Fibroblast of upper back skin (primary cell): ENCODE measurements at regions not wholly inside any gene's neighbourhood (a gene's known extent, or its start where the extent isn't known, plus 50 kb on each side); places are given as distances from the start of the nearest gene placed in this dataset.

Source experiments
- DNase-seq: peaks from one replicate; pipeline ENCODE4 v3.0.0-alpha.2; 2013

GRCh38 chr14:32006263-32007110, 70.6 kb upstream of the ARHGAP5 start:
- DNase-seq: no peak

GRCh38 chr14:32007755-32008362, 69.2 kb upstream of the ARHGAP5 start:
- no peak for DNase-seq

DNA sequence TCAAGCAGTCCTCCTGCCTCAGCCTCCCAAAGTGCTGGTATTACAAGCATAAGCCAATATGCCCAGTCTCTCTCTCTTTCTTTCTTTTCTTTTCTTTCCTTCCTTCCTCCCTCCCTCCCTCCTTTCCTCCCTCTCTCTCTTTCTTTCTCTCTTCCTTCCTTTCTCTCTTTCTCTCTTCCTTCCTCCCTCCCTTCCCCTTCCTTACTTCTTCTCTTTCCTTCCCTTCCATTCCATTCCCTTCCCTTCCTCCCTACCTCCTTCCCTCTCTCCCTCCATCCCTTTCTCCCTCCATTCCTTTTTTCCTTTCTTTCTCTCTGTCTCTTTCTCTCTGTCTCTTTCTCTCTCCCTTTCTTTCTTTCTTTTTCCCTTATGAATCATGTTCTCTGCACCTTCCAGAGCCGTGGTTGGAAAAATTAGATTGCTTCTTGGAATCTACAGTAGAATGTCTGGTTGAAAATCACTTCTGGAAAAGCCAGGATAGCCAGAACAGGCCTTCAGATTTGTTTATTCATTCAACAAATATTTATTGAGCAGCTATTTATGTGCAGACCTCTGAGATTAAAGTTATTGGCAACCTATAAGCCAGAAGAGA, 68.4 kb upstream of the ARHGAP5 start:
- no peak for DNase-seq

DNA sequence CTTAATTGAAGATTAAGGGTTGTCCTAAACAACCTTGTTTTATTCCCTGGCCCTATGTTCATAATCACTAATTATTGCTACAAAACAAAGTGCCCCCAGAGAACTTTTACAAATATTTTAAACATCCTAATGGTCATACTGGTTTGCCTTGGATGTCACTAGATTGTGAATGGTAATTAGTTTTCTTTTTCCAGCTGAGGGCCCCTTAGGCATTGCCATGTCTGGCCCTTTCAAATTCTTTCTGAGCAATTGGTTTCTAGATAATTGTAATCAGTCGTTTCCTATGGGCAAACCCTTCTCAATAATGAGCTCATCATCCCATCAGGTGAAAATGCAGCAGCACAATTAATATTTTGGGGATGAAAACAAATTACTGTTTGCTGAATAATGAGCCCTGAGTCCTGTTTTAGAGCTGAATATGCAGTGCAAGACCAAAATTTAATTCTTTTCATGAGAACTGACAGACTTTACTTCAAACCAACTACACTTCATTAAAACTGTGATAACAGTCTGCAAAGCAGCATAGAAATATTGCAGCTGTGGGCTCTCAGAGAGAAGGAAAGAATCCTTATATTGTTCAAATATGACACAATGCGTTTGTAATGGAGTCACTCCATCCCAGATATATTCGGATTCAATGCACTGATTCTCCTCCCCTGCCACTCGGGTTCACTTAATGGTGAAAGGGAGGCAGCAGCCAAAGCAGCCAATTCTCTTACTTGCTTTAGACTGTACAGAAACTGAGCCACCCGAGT, 67.7 kb upstream of the ARHGAP5 start:
- no peak for DNase-seq

GRCh38 chr14:32009976-32010581, 67.0 kb upstream of the ARHGAP5 start:
- DNase-seq: no peak

DNA sequence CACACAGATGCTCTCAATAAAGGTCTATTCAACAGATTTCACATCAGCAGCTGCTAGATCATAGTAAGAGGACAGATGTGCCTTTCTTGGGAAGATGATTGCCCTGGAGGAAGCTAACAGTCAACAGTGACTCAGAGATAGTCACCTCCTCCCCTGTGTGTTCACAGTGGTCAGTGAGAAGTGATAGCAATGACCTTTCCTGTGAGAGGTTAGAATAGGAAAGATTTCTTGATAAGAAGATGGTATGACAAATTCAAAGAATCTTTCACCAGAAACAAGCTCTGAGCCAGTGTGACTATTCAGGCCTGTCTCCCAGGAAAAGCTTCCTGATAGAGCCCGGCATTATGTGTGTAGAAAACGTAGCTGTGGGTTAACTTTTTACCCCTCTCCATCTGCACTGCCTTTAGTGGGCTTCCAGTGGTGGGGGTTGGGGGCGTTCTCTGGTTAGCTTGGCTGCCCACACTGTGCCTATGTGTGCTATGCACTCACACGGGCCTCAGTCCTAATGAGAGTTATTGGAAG, 66.4 kb upstream of the ARHGAP5 start:
- DNase-seq: peak; percentile 41

DNA sequence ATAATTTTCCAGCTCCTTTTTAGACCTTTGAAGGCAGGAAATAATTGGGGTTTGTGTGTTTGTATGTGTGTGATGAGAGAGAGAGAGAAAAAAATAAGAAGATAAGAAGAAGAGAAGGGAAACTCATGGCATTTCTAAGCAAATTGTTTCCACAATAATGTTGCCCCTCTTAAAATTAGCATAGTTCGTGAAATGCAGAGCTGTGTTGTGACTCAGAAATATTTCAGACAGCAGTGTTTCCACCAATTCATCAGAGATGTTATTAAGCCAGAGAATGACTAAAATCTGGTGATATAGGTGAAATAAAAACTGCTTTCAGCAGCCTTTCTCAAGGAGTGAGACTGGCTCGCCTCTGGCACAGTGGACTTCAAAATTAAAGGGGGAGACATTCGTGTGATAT, 65.9 kb upstream of the ARHGAP5 start:
- DNase-seq: peak; percentile 25

DNA sequence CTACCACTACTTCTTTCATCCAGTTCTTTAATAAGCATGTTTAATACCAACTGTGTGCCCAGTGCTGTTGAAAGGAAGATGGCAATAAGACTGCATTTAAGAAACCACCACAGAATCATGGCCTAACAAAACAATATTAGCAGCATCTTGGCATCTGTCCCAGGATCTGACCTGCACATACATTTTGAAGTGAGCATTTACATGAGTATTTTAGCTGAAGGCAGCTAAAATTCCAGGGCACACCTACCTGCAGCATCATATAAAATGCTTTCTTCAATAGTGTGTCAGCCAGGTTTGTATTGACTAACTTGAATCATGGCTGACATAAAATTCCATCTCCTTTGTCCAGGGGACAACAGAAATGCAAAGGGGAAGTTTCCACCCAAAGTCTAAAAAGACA, 65.0 kb upstream of the ARHGAP5 start:
- DNase-seq: no peak

DNA sequence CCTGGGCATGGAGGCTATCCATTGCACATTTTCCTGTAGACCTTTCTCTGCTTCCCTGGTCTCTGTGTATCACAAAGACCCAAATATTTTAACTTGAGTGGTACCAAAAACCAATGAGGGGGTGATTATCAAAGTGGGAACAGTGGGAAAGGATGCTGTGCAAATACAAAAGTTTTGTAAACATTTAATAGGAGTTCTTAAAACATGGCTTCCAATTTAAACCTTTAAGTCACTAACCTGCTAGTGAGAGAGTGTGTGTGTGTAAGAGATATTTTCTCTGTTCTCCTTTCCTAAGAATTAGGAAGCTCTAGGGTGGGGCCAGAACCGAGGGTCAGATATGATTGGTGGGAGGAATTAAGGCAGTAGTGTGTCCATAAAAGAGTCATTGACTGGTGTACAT, 64.5 kb upstream of the ARHGAP5 start:
- DNase-seq: no peak

DNA sequence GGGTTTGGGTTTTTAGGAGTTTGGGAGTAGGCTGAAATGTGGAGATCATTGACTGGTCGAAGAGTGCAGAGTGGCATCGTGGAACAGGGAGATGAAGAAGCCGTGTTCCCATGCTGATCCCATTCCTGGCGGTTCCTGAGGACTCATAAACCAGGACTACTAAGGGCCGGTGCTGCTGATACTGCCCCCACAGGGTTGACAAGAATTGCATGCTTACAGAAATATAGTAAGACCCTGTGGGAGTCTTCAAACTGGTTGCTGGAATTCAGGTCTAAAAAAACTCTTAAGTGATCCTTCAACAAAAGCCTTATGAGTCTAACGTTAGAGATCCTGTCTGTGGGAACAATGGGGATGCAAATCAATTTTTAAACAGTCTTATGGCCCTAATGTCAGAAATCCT, 64.0 kb upstream of the ARHGAP5 start:
- DNase-seq: no peak

- no peak for DNase-seq
These were observed 63.0 kb upstream of the ARHGAP5 start for GRCh38 chr14:32014057-32014456.

DNA sequence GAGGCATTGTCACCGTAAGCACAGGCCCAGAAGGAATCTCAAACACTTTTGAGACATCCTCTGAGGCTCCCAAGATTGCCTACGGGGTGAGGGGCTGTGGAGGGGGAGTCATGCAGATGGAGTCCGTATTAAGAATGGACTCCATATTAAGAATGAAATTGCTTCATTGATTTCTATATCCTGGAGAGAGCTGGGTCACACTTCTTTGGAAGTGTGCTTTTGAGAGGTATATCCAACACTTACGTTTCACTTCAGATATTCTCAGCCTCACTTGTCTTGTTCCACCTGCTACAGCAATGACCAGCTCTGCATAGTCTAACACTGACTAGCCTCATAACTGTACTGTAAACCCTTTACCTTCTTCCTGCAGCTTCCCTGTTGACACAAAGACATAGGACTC, 62.6 kb upstream of the ARHGAP5 start:
- DNase-seq: no peak

- no peak for DNase-seq
These were observed 61.9 kb upstream of the ARHGAP5 start for GRCh38 chr14:32015166-32015565.

DNA sequence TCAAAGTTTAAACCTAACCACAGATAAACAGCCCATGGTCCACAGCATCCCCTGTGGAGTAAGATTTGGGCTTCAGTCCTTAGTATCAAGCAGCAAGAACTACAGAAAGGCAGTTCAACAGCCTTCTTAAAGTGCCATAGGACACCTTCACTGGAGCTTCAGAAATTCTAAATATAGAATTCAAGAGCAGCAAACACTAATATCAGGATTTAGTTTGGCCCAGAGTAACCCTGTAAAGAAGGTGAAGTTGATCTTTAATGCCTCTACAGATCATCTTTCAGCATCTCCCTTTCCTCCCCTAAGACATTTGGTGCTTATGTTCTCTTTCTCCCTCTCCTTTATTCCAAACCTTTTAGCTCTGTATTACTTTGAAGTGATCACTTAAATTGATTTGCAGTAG, 59.5 kb upstream of the ARHGAP5 start:
- DNase-seq: no peak

- no peak for DNase-seq
These were observed 58.6 kb upstream of the ARHGAP5 start for GRCh38 chr14:32018391-32019092.

GRCh38 chr14:32019276-32019675, 57.8 kb upstream of the ARHGAP5 start:
- no peak for DNase-seq

- no peak for DNase-seq
These were observed 56.2 kb upstream of the ARHGAP5 start for GRCh38 chr14:32020882-32021281.

DNA sequence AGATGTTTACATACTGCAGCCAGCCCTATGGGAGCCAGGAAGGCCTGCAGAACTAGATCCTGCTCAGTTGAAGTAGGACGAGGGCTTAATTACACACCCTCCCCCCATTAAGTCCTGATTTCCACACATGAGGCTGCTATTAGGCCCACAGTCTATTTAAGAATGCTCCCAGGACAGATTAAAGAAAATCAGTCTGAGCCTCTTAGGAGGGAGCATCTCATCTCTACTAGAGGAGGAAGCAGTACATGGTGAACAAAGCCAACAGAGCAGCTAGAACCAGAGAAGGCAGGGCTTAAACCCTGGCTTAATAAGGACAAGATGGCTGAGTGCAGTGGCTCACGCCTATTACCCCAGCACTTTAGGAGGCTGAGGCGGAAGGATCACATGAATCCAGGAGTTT, 55.8 kb upstream of the ARHGAP5 start:
- no peak for DNase-seq

DNA sequence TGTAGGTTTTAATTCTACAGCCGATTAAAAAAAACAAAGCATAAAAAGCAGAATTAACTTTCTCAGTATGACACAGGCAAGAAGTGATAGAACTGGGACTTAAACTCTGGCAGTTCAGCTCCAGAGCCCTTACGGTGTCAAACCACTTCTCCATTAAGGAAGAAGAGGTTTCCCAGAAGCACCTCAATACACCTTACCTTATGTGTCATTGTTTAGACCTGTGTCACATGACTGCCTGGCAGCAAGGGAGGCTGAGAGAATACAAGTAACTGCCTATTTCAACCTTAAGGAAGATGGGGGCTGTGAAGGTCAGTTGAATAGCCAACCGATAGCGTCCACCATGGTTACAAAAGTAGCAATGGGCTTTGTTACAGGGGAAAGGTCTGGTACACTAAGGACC, 54.6 kb upstream of the ARHGAP5 start:
- DNase-seq: no peak

GRCh38 chr14:32022938-32023466, 54.1 kb upstream of the ARHGAP5 start:
- no peak for DNase-seq

- no peak for DNase-seq
These were observed 53.6 kb upstream of the ARHGAP5 start for GRCh38 chr14:32023540-32023939.
